ENCODE measurements at regions not wholly inside any gene's neighbourhood (a gene's known extent, or its start where the extent isn't known, plus 50 kb on each side); places are given as distances from the start of the nearest gene placed in this dataset.

- intact Hi-C loops (cut with DNase I) = no loop called here
- Histone ChIP-seq H3K36me3 (ENCODE audit: insufficient read depth in 1 of 2, low read depth in 1 of 2) (no peaks in the 10 kb centered on the region), H3K9me3 (no peaks in the 10 kb centered on the region), H3K4me1 (no peaks in the 10 kb centered on the region), H3K4me3 (no peak overlapping the region), H3K27me3 (ENCODE audit: insufficient read depth in 3 of 3, low read length in 2 of 3) (peaks cover 0 to 13% (median 2%) of the 10 kb centered on the region in 3 donors), H3K27ac (no peak overlapping the region)
- 30 to 49% (median 42%) methylated on average over 10 of the region's 10 CpGs for WGBS, 3 donors
- no peak for ATAC-seq
- no peak for DNase-seq
- TF ChIP-seq CTCF (IDR thresholded peaks at IDR 0.05) = no peak
Measured at GRCh38 chr7:26543340-26543739, 251.7 kb downstream of the SNX10 start.

- Histone ChIP-seq H3K4me1 (no peaks in the 10 kb centered on the region), H3K4me3 (no peak overlapping the region), H3K36me3 (ENCODE audit: insufficient read depth in 1 of 2, low read depth in 1 of 2) (no peaks in the 10 kb centered on the region), H3K9me3 (no peaks in the 10 kb centered on the region), H3K27me3 (ENCODE audit: insufficient read depth in 3 of 3, low read length in 2 of 3) (peaks cover 0 to 13% (median 2%) of the 10 kb centered on the region in 3 donors), H3K27ac (no peak overlapping the region)
- WGBS, 3 donors = 23 to 32% (median 30%) methylated on average over 11 of the region's 11 CpGs
- ATAC-seq (no peak), DNase-seq (no peak)
- intact Hi-C loops (cut with DNase I) = no loop called here
- no peak for TF ChIP-seq CTCF (IDR thresholded peaks at IDR 0.05)
Measured at GRCh38 chr7:26543951-26544350, 252.3 kb downstream of the SNX10 start.

GRCh38 chr7:26546508-26547053, 254.9 kb downstream of the SNX10 start:
- intact Hi-C loops (cut with DNase I) = no loop called here
- Histone ChIP-seq H3K27me3 (ENCODE audit: insufficient read depth in 3 of 3, low read length in 2 of 3) (peaks cover 0 to 9% (median 2%) of the 10 kb centered on the region in 3 donors), H3K4me1 (no peaks in the 10 kb centered on the region), H3K9me3 (no peaks in the 10 kb centered on the region), H3K36me3 (ENCODE audit: insufficient read depth in 1 of 2, low read depth in 1 of 2) (no peaks in the 10 kb centered on the region), H3K27ac (no peak overlapping the region), H3K4me3 (no peak overlapping the region)
- TF ChIP-seq CTCF (IDR thresholded peaks at IDR 0.05) = no peak
- DNase-seq (no peak), ATAC-seq (no peak)
- 83 to 87% (median 83%) methylated on average over 13 of the region's 13 CpGs for WGBS, 3 donors

- Histone ChIP-seq H3K4me1 (no peaks in the 10 kb centered on the region), H3K36me3 (ENCODE audit: insufficient read depth in 1 of 2, low read depth in 1 of 2) (no peaks in the 10 kb centered on the region), H3K4me3 (no peak overlapping the region), H3K27ac (no peak overlapping the region), H3K9me3 (no peaks in the 10 kb centered on the region), H3K27me3 (ENCODE audit: insufficient read depth in 3 of 3, low read length in 2 of 3) (peaks cover 0 to 3% (median 2%) of the 10 kb centered on the region in 3 donors)
- 83 to 94% (median 85%) methylated on average over 3 of the region's 3 CpGs for WGBS, 3 donors
- DNase-seq (no peak), ATAC-seq (no peak)
- intact Hi-C loops (cut with DNase I) = no loop called here
- TF ChIP-seq CTCF (IDR thresholded peaks at IDR 0.05) = no peak
Measured at GRCh38 chr7:26547156-26547555, 255.5 kb downstream of the SNX10 start.
